Mesenchymal stem cell (in vitro differentiated cells and primary cell): ENCODE measurements at regions not wholly inside any gene's neighbourhood (a gene's known extent, or its start where the extent isn't known, plus 50 kb on each side); places are given as distances from the start of the nearest gene placed in this dataset.

ENCODE experiments used
- DNase-seq: peaks from one replicate; pipeline ENCODE4 v3.0.0-alpha.2; 2013
- H2AFZ ChIP-seq: one replicate; pipeline ENCODE4 v1.6.1; 2013; ENCODE audit warnings: low read depth, mild to moderate bottlenecking, control low read depth, inconsistent platforms, low read length, moderate library complexity
- H2AK5ac ChIP-seq: 2 replicates; pipeline ENCODE4 v1.6.1; 2013; ENCODE audit warnings: low read length, moderate library complexity, mild to moderate bottlenecking, inconsistent platforms; ENCODE audit not compliant: severe bottlenecking
- H2BK120ac ChIP-seq: one replicate; pipeline ENCODE4 v1.6.1; 2013; ENCODE audit warnings: low read depth, mild to moderate bottlenecking, inconsistent platforms, low read length, moderate library complexity
- H2BK12ac ChIP-seq, 2 experiments: one replicate each; pipeline ENCODE4 v1.6.1; 2013; ENCODE audit warnings: inconsistent platforms in 2 of 2, low read length in 2 of 2, mild to moderate bottlenecking in 2 of 2, moderate library complexity in 2 of 2, control low read depth in 1 of 2
- H2BK15ac ChIP-seq: one replicate; pipeline ENCODE4 v1.6.1; 2013; ENCODE audit warnings: mild to moderate bottlenecking, low read depth, inconsistent platforms; ENCODE audit not compliant: poor library complexity, severe bottlenecking
- H2BK5ac ChIP-seq: 2 replicates; pipeline ENCODE4 v1.6.1; 2013; ENCODE audit warnings: low read depth, mild to moderate bottlenecking, low read length, control low read depth, inconsistent platforms; ENCODE audit not compliant: poor library complexity, severe bottlenecking
- H3K14ac ChIP-seq, 2 experiments: one replicate each; pipeline ENCODE4 v1.6.1; 2013; ENCODE audit warnings: inconsistent platforms in 2 of 2, low read length in 2 of 2, control low read depth in 1 of 2, mild to moderate bottlenecking in 1 of 2, moderate library complexity in 1 of 2
- H3K18ac ChIP-seq, 2 experiments: one replicate each; pipeline ENCODE4 v1.6.1; 2013; ENCODE audit warnings: inconsistent platforms in 2 of 2, low read length in 2 of 2, control low read depth in 1 of 2, low read depth in 1 of 2, mild to moderate bottlenecking in 1 of 2
- H3K23ac ChIP-seq, 2 experiments: one replicate each; pipeline ENCODE4 v1.6.1; 2013; ENCODE audit warnings: inconsistent platforms in 2 of 2, low read length in 2 of 2, mild to moderate bottlenecking in 2 of 2, moderate library complexity in 2 of 2, control low read depth in 1 of 2
- H3K27ac ChIP-seq: 2 replicates; pipeline ENCODE4 v1.5.1; 2013; ENCODE audit warnings: mild to moderate bottlenecking, moderate library complexity, low read length, control low read depth, inconsistent platforms; ENCODE audit not compliant: poor library complexity, severe bottlenecking
- H3K27me3 ChIP-seq, 2 experiments: 2 replicates each; pipeline versions ENCODE4 v1.6.1 to v1.7.0; 2013; ENCODE audit warnings: low read length in 2 of 2, mild to moderate bottlenecking in 2 of 2, moderate library complexity in 2 of 2, control low read depth in 1 of 2, inconsistent platforms in 1 of 2; ENCODE audit not compliant: control insufficient read depth in 1 of 2, insufficient read depth in 1 of 2
- H3K36me3 ChIP-seq, 2 experiments: 2 replicates each; pipeline versions ENCODE4 v1.6.1 to v1.7.0; 2013; ENCODE audit warnings: low read length in 2 of 2, control low read depth in 1 of 2, inconsistent platforms in 1 of 2, low read depth in 1 of 2, mild to moderate bottlenecking in 1 of 2; ENCODE audit not compliant: insufficient read depth in 2 of 2, control insufficient read depth in 1 of 2
- H3K4ac ChIP-seq, 2 experiments: one replicate each; pipeline ENCODE4 v1.6.1; 2013; ENCODE audit warnings: inconsistent platforms in 2 of 2, low read length in 2 of 2, mild to moderate bottlenecking in 2 of 2, moderate library complexity in 2 of 2, control low read depth in 1 of 2, low read depth in 1 of 2
- H3K4me1 ChIP-seq: 2 replicates; pipeline ENCODE4 v1.6.1; 2013; ENCODE audit warnings: low read depth, low read length, control low read depth; ENCODE audit not compliant: control insufficient read depth, insufficient read depth
- H3K4me2 ChIP-seq: 2 replicates; pipeline ENCODE4 v1.6.1; 2013; ENCODE audit warnings: low read length, mild to moderate bottlenecking, inconsistent platforms; ENCODE audit not compliant: poor library complexity, severe bottlenecking
- H3K4me3 ChIP-seq, 2 experiments: 2 replicates each; pipeline versions ENCODE4 v1.5.1 to v1.7.0; 2013; ENCODE audit warnings: low read length in 2 of 2, mild to moderate bottlenecking in 2 of 2, control low read depth in 1 of 2, low read depth in 1 of 2; ENCODE audit not compliant: insufficient read depth in 1 of 2
- H3K79me1 ChIP-seq: replicated peaks from 2 replicates; pipeline ENCODE4 v1.6.1; 2013; ENCODE audit warnings: mild to moderate bottlenecking, control low read depth, low read length, inconsistent platforms; ENCODE audit not compliant: poor library complexity, severe bottlenecking
- H3K9ac ChIP-seq: 2 replicates; pipeline ENCODE4 v1.7.0; 2013; ENCODE audit warnings: mild to moderate bottlenecking, low read length, moderate library complexity
- H3K9me3 ChIP-seq: 2 replicates; pipeline ENCODE4 v1.7.0; 2013; ENCODE audit warnings: mild to moderate bottlenecking, low read length; ENCODE audit not compliant: control insufficient read depth
- H4K8ac ChIP-seq: one replicate; pipeline ENCODE4 v1.6.1; 2013; ENCODE audit warnings: inconsistent platforms, mild to moderate bottlenecking, low read length, moderate library complexity
- H4K91ac ChIP-seq: one replicate; pipeline ENCODE4 v1.6.1; 2013; ENCODE audit warnings: mild to moderate bottlenecking, low read length, inconsistent platforms
- WGBS: methylation state at CpG from one replicate; pipeline ENCODE4 v1.1.7; 2013; ENCODE audit warnings: mixed read lengths; 5-methylcytosine and 5-hydroxymethylcytosine counted together

DNA sequence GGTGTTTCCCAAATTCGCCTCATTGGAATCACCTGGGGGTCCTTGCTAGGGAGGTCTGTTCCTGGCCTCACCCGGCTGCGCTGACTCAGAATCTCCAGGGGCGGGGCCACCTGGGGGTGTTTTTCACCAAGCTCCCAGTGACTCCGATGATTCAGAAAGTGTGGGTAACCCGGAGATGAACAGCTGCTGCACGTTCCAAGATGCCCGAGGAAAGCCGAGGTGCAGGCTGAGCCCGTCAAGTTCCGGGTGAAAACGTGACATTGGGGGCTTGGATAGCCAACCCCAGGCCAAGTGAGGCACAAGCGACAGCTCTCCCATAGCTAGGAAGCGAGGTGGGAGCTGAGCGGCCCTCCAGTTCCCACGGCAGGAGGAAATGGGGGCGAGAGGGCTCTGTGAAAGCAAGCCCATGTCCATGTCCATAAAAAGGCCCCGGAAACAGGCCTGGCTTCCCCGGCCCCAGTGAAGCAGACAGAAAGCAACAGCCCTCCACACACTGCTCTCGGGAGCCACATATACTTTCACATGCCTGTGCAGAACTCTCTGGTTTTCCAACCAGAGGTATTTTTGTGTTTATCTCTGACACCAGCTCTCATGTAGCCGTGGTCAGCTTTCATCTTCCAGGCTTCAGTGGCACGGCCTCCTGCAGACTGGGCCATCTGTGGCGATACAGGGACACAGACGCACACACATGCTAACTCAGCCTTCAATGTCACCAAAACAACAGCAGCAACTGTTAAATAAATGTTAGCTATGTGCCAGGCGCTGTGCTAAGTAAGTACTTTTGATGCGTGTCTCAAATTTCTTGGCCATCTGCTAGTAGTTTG, 90.7 kb upstream of the CCDC28A start:
- no peak overlapping the region for H3K4me3 ChIP-seq
- H2BK15ac ChIP-seq = peak overlapping the region; percentile 50
- peaks cover 8% of the 10 kb centered on the region for H3K4me1 ChIP-seq
- peak overlapping the region; percentile 54 for H3K4me2 ChIP-seq
- peak overlapping the region; percentile 40 to 84 for H3K18ac ChIP-seq
- no peak overlapping the region for H2BK120ac ChIP-seq
- H4K91ac ChIP-seq = no peak overlapping the region
- no peaks in the 10 kb centered on the region for H3K36me3 ChIP-seq
- no peak overlapping the region for H3K23ac ChIP-seq
- WGBS = 70% methylated on average over 26 of the region's 26 CpGs
- no peak overlapping the region for H3K27ac ChIP-seq
- no peaks in the 10 kb centered on the region for H3K9me3 ChIP-seq
- no peak overlapping the region for H2AFZ ChIP-seq
- no peak overlapping the region for H2AK5ac ChIP-seq
- no peak overlapping the region for H3K9ac ChIP-seq
- DNase-seq = peak; percentile 84
- H3K4ac ChIP-seq = peak overlapping the region; percentile 34 to 37
- peak overlapping the region; percentile 61 for H4K8ac ChIP-seq
- H2BK5ac ChIP-seq = no peak overlapping the region
- peak overlapping the region in 1 of 2 experiments; percentile 59 for H2BK12ac ChIP-seq
- peak overlapping the region in 1 of 2 experiments; percentile 19 for H3K14ac ChIP-seq
- H3K27me3 ChIP-seq = no peaks in the 10 kb centered on the region
- H3K79me1 ChIP-seq = peaks cover 15% of the 10 kb centered on the region

DNA sequence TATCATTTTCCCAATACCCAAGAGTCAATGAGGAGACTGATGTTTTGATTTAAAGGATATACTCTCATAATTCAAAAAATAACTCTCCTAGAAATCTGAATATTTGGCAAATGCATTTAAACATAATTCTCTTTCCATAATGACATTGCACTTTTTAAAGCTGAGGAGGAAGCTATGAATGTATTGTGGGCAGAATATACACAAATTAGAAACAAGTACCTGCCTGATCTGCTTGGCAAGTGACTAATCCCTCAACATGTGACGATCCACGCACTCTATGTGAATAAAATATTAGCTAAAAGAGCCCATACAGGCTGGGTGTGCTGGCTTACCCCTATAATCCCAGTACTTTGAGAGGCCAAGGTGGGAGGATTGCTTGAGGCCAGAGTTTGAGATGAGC, 88.3 kb upstream of the CCDC28A start:
- H3K4me2 ChIP-seq = no peak overlapping the region
- H3K9ac ChIP-seq = no peak overlapping the region
- WGBS = 100% methylated on average over 2 of the region's 2 CpGs
- H3K9me3 ChIP-seq = no peaks in the 10 kb centered on the region
- H2BK120ac ChIP-seq = no peak overlapping the region
- H3K4ac ChIP-seq = no peak overlapping the region
- no peak overlapping the region for H3K23ac ChIP-seq
- H4K91ac ChIP-seq = no peak overlapping the region
- no peak overlapping the region for H4K8ac ChIP-seq
- H3K4me3 ChIP-seq = no peak overlapping the region
- no peak overlapping the region for H3K14ac ChIP-seq
- peaks cover 8% of the 10 kb centered on the region for H3K4me1 ChIP-seq
- no peak overlapping the region for H3K18ac ChIP-seq
- H3K27ac ChIP-seq = no peak overlapping the region
- H3K36me3 ChIP-seq = no peaks in the 10 kb centered on the region
- no peak overlapping the region for H2AK5ac ChIP-seq
- H3K27me3 ChIP-seq = no peaks in the 10 kb centered on the region
- H3K79me1 ChIP-seq = peaks cover 17% of the 10 kb centered on the region
- DNase-seq = no peak
- no peak overlapping the region for H2BK12ac ChIP-seq
- H2BK5ac ChIP-seq = no peak overlapping the region
- no peak overlapping the region for H2AFZ ChIP-seq
- no peak overlapping the region for H2BK15ac ChIP-seq

DNA sequence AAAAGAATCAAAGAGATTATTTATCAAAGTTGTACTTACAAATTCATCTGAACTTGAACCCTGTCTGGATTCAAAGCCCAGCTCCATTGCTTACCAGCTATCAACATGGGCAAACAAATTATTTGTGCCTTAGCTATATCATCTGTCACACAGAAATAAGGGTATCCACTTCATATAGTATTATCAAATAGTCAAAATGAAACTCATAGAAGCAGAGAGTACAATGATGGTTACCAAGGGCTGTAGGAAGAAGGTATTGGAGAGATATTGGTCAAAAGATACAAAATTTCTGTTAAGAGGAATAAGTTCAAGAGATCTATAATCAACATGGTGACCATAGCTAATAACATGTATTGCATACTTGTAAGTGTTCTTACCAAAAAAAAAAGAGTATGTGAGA, 87.8 kb upstream of the CCDC28A start:
- Histone ChIP-seq H3K4me2 (no peak overlapping the region), H2BK15ac (no peak overlapping the region), H3K79me1 (peaks cover 16% of the 10 kb centered on the region), H3K9me3 (no peaks in the 10 kb centered on the region), H2BK120ac (no peak overlapping the region), H3K4ac (no peak overlapping the region), H4K91ac (no peak overlapping the region), H3K27me3 (no peaks in the 10 kb centered on the region), H3K9ac (no peak overlapping the region), H2AK5ac (no peak overlapping the region), H3K23ac (no peak overlapping the region), H3K14ac (no peak overlapping the region), H3K18ac (no peak overlapping the region), H2AFZ (no peak overlapping the region), H3K4me1 (peaks cover 8% of the 10 kb centered on the region), H3K36me3 (no peaks in the 10 kb centered on the region), H3K27ac (no peak overlapping the region), H4K8ac (no peak overlapping the region), H2BK12ac (no peak overlapping the region), H3K4me3 (no peak overlapping the region), H2BK5ac (no peak overlapping the region)
- no peak for DNase-seq

DNA sequence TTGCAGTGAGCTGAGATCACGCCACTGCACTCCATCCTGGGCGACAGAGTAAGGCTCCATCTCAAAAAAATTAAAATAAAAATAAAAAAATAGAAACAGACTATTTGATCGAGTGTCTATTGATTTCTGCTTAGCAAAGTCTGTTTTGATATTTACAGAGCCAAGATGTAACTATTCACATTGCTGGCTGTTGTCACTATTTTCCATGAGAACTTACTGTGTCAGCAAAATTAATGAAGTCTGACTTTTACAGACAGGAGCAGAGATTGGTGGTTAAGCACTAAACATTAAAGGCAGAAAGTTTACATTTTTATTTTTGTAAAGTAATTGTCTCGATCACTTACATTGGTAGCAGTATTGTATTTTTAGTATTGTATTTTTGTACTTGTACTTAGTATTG, 85.0 kb upstream of the CCDC28A start:
- no peak overlapping the region for H2BK5ac ChIP-seq
- no peaks in the 10 kb centered on the region for H3K27me3 ChIP-seq
- H3K4me2 ChIP-seq = no peak overlapping the region
- H2AK5ac ChIP-seq = no peak overlapping the region
- no peak overlapping the region for H2BK120ac ChIP-seq
- H3K36me3 ChIP-seq = no peaks in the 10 kb centered on the region
- H4K8ac ChIP-seq = no peak overlapping the region
- H3K4me3 ChIP-seq = no peak overlapping the region
- H2BK15ac ChIP-seq = no peak overlapping the region
- WGBS = 100% methylated on average over 1 of the region's 4 CpGs
- H3K14ac ChIP-seq = no peak overlapping the region
- no peak overlapping the region for H3K18ac ChIP-seq
- H2AFZ ChIP-seq = no peak overlapping the region
- H3K4ac ChIP-seq = no peak overlapping the region
- peaks cover 13% of the 10 kb centered on the region for H3K79me1 ChIP-seq
- H3K27ac ChIP-seq = no peak overlapping the region
- H3K4me1 ChIP-seq = peaks cover 5% of the 10 kb centered on the region
- H3K23ac ChIP-seq = no peak overlapping the region
- no peak for DNase-seq
- H3K9me3 ChIP-seq = no peaks in the 10 kb centered on the region
- H2BK12ac ChIP-seq = no peak overlapping the region
- H3K9ac ChIP-seq = no peak overlapping the region
- no peak overlapping the region for H4K91ac ChIP-seq
